HepG2 (cell line): ENCODE measurements at regions not wholly inside any gene's neighbourhood (a gene's known extent, or its start where the extent isn't known, plus 50 kb on each side); places are given as distances from the start of the nearest gene placed in this dataset.

Source experiments
- ATAC-seq: fragments of 200-7000 bp; cut with Tn5 transposase; 3 replicates; pipeline ENCODE4 v1.9.1; 2020; ENCODE audit warnings: mild to moderate bottlenecking, moderate library complexity
- BruUV-seq: library from RNA; stranded (reverse); fragments of 400-500 nt; replicated peaks from 2 replicates; lab custom pipeline; 2021; lab: Mats Ljungman, UMichigan
- CTCF ChIA-PET: fragments of 300-600 bp; formaldehyde crosslinking; extraction: SDS; loops from one replicate; lab custom pipeline; 2021; ENCODE audit warnings: low total read pairs, inconsistent platforms, low intra/inter-chr PET ratio; lab: Yijun Ruan, JAX
- POLR2A ChIA-PET: fragments of 350-600 bp; sonication (Branson Sonifier 250); formaldehyde crosslinking; loops from one replicate; lab custom pipeline; 2020; ENCODE audit warnings: antibody characterized with exemption, inconsistent platforms; lab: Yijun Ruan, JAX
- DNase-seq: peaks from one replicate; pipeline ENCODE4 v3.0.0-alpha.2; 2015; ENCODE audit warnings: low spot score
- FAIRE-seq: peaks from 3 replicates; lab custom pipeline; 2011; peaks lifted over from hg19 to GRCh38; lab: Jason Lieb, UNC
- H2AFZ ChIP-seq: one replicate; pipeline ENCODE4 v1.6.1; 2011; ENCODE audit warnings: low read length, inconsistent platforms
- H3K27ac ChIP-seq: fragments of 300-600 bp; 3 replicates; pipeline ENCODE4 v1.8.0; 2011; ENCODE audit warnings: mixed run types, mild to moderate bottlenecking, mixed read lengths, low read length, inconsistent platforms; ENCODE audit not compliant: insufficient read depth; ENCODE audit errors: extremely low read length
- H3K27me3 ChIP-seq, 2 experiments: fragments of 200-600 bp in 1 of 2; 2 replicates in 1 of 2; 3 replicates in 1 of 2; pipeline versions ENCODE4 v1.6.0 to v1.8.0; 2011; ENCODE audit warnings: low read length in 2 of 2, mild to moderate bottlenecking in 2 of 2, moderate library complexity in 2 of 2, inconsistent platforms in 1 of 2; ENCODE audit not compliant: insufficient read depth in 2 of 2, control insufficient read depth in 1 of 2
- H3K36me3 ChIP-seq, 2 experiments: fragments of 200-600 bp in 1 of 2; replicated peaks in 1 of 2; 2 replicates in 1 of 2; 3 replicates in 1 of 2; pipeline versions ENCODE4 v1.5.1 to v1.8.0; 2011; ENCODE audit warnings: low read length in 2 of 2, inconsistent platforms in 1 of 2; ENCODE audit not compliant: insufficient read depth in 2 of 2, control insufficient read depth in 1 of 2
- H3K4me1 ChIP-seq: 2 replicates; pipeline ENCODE4 v1.5.1; 2012; ENCODE audit warnings: low read length, inconsistent platforms; ENCODE audit not compliant: insufficient read depth
- H3K4me2 ChIP-seq: 2 replicates; pipeline ENCODE4 v1.6.0; 2011; ENCODE audit warnings: low read depth, low read length, inconsistent platforms
- H3K4me3 ChIP-seq, 3 experiments: fragments of 200-600 bp in 1 of 3; sonication (generic), shearing (Covaris generic) in 1 of 3; replicated peaks in 1 of 3; 2 replicates each; pipeline ENCODE4 v1.5.1; 2011 to 2016; ENCODE audit warnings: low read length in 3 of 3, inconsistent platforms in 2 of 3, low read depth in 2 of 3, mild to moderate bottlenecking in 2 of 3, control low read depth in 1 of 3, mixed read lengths in 1 of 3; ENCODE audit not compliant: insufficient read depth in 1 of 3
- H3K79me2 ChIP-seq: one replicate; pipeline ENCODE4 v1.6.1; 2011; ENCODE audit warnings: low read length, inconsistent platforms; ENCODE audit not compliant: insufficient read depth
- H3K9ac ChIP-seq: 2 replicates; pipeline ENCODE4 v1.6.0; 2011; ENCODE audit warnings: mild to moderate bottlenecking, low read depth, low read length, inconsistent platforms; ENCODE audit not compliant: insufficient read depth
- H3K9me3 ChIP-seq: 2 replicates; pipeline ENCODE4 v1.5.1; 2012; ENCODE audit warnings: mild to moderate bottlenecking, low read length
- H4K20me1 ChIP-seq: 2 replicates; pipeline ENCODE4 v1.6.0; 2011; ENCODE audit warnings: inconsistent platforms, mild to moderate bottlenecking, low read length, moderate library complexity; ENCODE audit not compliant: insufficient read depth
- GFI1 ChIP-seq: sonication (generic); formaldehyde crosslinking; IDR thresholded peaks from 2 replicates; pipeline ENCODE4 v1.5.0; 2020; ENCODE audit warnings: missing genetic modification reagents, mild to moderate bottlenecking, borderline replicate concordance
- HDAC2 ChIP-seq: sonication (generic); formaldehyde crosslinking; IDR thresholded peaks from 2 replicates; pipeline ENCODE4 v1.4.0; 2020; ENCODE audit warnings: missing genetic modification reagents
- MIER3 ChIP-seq: IDR thresholded peaks from 2 replicates; pipeline ENCODE4 v1.6.1; 2016; ENCODE audit warnings: missing compliant biosample characterization, borderline replicate concordance
- PBX3 ChIP-seq: sonication (generic); formaldehyde crosslinking; IDR thresholded peaks from 2 replicates; pipeline ENCODE4 v1.8.1; 2023; ENCODE audit warnings: missing genetic modification reagents, inconsistent platforms, borderline replicate concordance
- PITX1 ChIP-seq: sonication (generic); formaldehyde crosslinking; IDR thresholded peaks from 2 replicates; pipeline ENCODE4 v1.5.1; 2020; ENCODE audit warnings: mild to moderate bottlenecking, missing genetic modification reagents
- TCF12 ChIP-seq, 2 experiments: fragments of 450-650 bp in 1 of 2; sonication (generic) in 1 of 2; formaldehyde crosslinking in 1 of 2; IDR thresholded peaks; 2 replicates each; pipeline versions ENCODE4 v1.6.1 to v1.8.0; 2017 to 2022; ENCODE audit warnings: antibody characterized with exemption in 1 of 2, mild to moderate bottlenecking in 1 of 2, missing genetic modification reagents in 1 of 2, moderate library complexity in 1 of 2
- TGIF2 ChIP-seq: IDR thresholded peaks from 2 replicates; pipeline ENCODE4 v1.6.1; 2016; ENCODE audit warnings: control low read depth, missing compliant biosample characterization
- WIZ ChIP-seq: sonication (generic); formaldehyde crosslinking; IDR thresholded peaks from 2 replicates; pipeline ENCODE4 v1.5.1; 2020; ENCODE audit warnings: mild to moderate bottlenecking, missing genetic modification reagents
- ZNF720 ChIP-seq: sonication (generic); formaldehyde crosslinking; IDR thresholded peaks from 2 replicates; pipeline ENCODE4 v1.4.0; 2020; ENCODE audit warnings: missing genetic modification reagents
- ZNF772 ChIP-seq: sonication (generic); formaldehyde crosslinking; IDR thresholded peaks from 2 replicates; pipeline ENCODE4 v1.5.0; 2020; ENCODE audit warnings: mild to moderate bottlenecking, missing genetic modification reagents
- WGBS: methylation state at CpG from one replicate; pipeline ENCODE4 v1.1.6; 2017; ENCODE audit warnings: low lambda C conversion rate; 5-methylcytosine and 5-hydroxymethylcytosine counted together
- in situ Hi-C: cut with HindIII; loops from 2 replicates; pipeline ENCODE4 v1.10.0; 2017; ENCODE audit warnings: low pct_unique_long_range_greater_than_20kb; ENCODE audit not compliant: extremely low pct_ligation_motif_present
- intact Hi-C: fragments of 100-400 bp; cut with micrococcal nuclease; formaldehyde crosslinking; loops from one replicate; pipeline ENCODE4 v1.10.0; 2022; ENCODE audit not compliant: unreplicated experiment
- TF ChIP-seq, protein P1 (sequence below): sonication (generic); formaldehyde crosslinking; IDR thresholded peaks from 2 replicates; pipeline ENCODE4 v1.8.1; 2022; ENCODE audit warnings: low read depth, mild to moderate bottlenecking, missing genetic modification reagents

DNA sequence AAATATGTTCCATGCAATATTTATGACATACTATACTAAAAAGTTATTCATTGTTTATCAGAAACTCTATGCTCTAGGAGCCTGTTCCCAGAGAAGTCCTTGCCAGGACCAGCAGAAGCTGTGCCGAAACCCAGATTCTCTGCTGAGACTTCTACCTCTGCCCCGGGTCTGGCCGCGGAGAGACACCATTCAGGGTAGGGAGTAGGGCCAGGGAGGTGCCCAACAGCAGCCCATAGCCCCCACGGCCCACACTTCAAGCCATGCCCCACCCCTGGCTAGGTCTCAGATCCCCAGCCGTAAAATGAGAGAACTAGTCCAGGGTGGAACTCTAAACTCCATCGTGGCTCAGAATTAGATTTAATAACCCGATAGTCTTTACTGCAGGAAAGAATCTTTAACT, 102.9 kb downstream of the ZFP36L2 start:
- in situ Hi-C loops (no loop called here), intact Hi-C loops (no loop called here)
- FAIRE-seq: no peak
- ChIA-PET CTCF (no interaction called here), POLR2A (no interaction called here)
- no peak overlapping the region for H3K27ac ChIP-seq
- TF ChIP-seq WIZ (CRISPR knock-in tag) (no peak), MIER3 (CRISPR knock-in tag) (no peak), TCF12 (IDR thresholded peaks at IDR 0.05) (no peak), TCF12 (CRISPR knock-in tag; IDR thresholded peaks at IDR 0.05) (no peak), ZNF772 (CRISPR knock-in tag) (no peak), TGIF2 (CRISPR knock-in tag) (no peak), PBX3 (CRISPR knock-in tag) (no peak), GFI1 (no peak), ZNF720 (CRISPR knock-in tag) (no peak), HDAC2 (CRISPR knock-in tag) (no peak), PITX1 (no peak)
- TF ChIP-seq, protein P1, sequence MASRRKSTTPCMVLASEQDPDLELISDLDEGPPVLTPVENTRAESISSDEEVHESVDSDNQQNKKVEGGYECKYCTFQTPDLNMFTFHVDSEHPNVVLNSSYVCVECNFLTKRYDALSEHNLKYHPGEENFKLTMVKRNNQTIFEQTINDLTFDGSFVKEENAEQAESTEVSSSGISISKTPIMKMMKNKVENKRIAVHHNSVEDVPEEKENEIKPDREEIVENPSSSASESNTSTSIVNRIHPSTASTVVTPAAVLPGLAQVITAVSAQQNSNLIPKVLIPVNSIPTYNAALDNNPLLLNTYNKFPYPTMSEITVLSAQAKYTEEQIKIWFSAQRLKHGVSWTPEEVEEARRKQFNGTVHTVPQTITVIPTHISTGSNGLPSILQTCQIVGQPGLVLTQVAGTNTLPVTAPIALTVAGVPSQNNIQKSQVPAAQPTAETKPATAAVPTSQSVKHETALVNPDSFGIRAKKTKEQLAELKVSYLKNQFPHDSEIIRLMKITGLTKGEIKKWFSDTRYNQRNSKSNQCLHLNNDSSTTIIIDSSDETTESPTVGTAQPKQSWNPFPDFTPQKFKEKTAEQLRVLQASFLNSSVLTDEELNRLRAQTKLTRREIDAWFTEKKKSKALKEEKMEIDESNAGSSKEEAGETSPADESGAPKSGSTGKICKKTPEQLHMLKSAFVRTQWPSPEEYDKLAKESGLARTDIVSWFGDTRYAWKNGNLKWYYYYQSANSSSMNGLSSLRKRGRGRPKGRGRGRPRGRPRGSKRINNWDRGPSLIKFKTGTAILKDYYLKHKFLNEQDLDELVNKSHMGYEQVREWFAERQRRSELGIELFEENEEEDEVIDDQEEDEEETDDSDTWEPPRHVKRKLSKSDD: no peak
- H3K36me3 ChIP-seq: no peaks in the 10 kb centered on the region
- H3K27me3 ChIP-seq: no peaks in the 10 kb centered on the region
- no peak overlapping the region for H3K4me3 ChIP-seq
- BruUV-seq: no TSS peak
- 93% methylated on average over 8 of the region's 8 CpGs for WGBS
- no peaks in the 10 kb centered on the region for H4K20me1 ChIP-seq
- no peak overlapping the region for H3K9ac ChIP-seq
- ATAC-seq: no peak
- no peak for DNase-seq
- H3K4me2 ChIP-seq: no peak overlapping the region
- H3K4me1 ChIP-seq: peaks cover 20% of the 10 kb centered on the region
- no peaks in the 10 kb centered on the region for H3K79me2 ChIP-seq
- peaks cover 9% of the 10 kb centered on the region for H3K9me3 ChIP-seq
- no peak overlapping the region for H2AFZ ChIP-seq
